ENCODE measurements at regions not wholly inside any gene's neighbourhood (a gene's known extent, or its start where the extent isn't known, plus 50 kb on each side); places are given as distances from the start of the nearest gene placed in this dataset.

DNA sequence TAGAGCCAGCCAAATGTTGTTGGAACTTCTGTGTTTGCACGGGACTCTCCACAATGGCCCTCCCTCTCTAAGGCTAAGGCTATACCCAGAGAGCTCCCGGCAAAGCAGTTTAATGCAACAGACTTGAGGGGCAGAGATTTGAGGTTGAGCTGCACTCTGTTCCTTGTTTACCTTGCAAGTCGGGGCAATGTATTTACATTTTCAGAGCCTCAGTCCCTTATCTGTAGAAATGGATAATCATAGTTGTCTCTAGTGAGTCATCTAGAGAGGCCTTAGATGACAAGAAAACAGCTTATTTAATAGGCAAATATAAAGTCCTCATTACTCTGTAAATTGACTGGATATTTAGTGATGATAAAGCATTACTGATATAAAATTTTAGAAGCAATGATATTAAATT is 917.7 kb downstream of the MCTP2 start:
- TF ChIP-seq, protein P1, sequence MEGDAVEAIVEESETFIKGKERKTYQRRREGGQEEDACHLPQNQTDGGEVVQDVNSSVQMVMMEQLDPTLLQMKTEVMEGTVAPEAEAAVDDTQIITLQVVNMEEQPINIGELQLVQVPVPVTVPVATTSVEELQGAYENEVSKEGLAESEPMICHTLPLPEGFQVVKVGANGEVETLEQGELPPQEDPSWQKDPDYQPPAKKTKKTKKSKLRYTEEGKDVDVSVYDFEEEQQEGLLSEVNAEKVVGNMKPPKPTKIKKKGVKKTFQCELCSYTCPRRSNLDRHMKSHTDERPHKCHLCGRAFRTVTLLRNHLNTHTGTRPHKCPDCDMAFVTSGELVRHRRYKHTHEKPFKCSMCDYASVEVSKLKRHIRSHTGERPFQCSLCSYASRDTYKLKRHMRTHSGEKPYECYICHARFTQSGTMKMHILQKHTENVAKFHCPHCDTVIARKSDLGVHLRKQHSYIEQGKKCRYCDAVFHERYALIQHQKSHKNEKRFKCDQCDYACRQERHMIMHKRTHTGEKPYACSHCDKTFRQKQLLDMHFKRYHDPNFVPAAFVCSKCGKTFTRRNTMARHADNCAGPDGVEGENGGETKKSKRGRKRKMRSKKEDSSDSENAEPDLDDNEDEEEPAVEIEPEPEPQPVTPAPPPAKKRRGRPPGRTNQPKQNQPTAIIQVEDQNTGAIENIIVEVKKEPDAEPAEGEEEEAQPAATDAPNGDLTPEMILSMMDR (IDR thresholded peaks at IDR 0.05), result no peak
- TF ChIP-seq POLR2AphosphoS5 (IDR thresholded peaks at IDR 0.05) (no peak), POLR2A (IDR thresholded peaks at IDR 0.05) (no peak)
